T-helper 17 cell (primary cell): ENCODE measurements at regions not wholly inside any gene's neighbourhood (a gene's known extent, or its start where the extent isn't known, plus 50 kb on each side); places are given as distances from the start of the nearest gene placed in this dataset.
"Not testable (repeated sequence)": the region's sequence is repeated elsewhere in the genome, so short reads cannot be mapped to it uniquely, and the experiment has no call there.

Experiments
- ATAC-seq: fragments of 150-1000 bp; cut with Tn5 transposase; 2 replicates; pipeline ENCODE4 v1.10.0; 2021; ENCODE audit warnings: mild to moderate bottlenecking, moderate library complexity
- DNase-seq, 3 donors: peaks; one replicate each; pipeline versions ENCODE4 v3.0.0 to v3.0.0-alpha.2; 2020 to 2021
- H3K9me3 ChIP-seq: one replicate; pipeline ENCODE4 v1.7.0; 2013; ENCODE audit warnings: low read length, mild to moderate bottlenecking; ENCODE audit not compliant: control insufficient read depth, poor library complexity, severe bottlenecking
- H3K27ac Mint-ChIP-seq: one replicate; pipeline ENCODE4 v1.8.0; 2022; ENCODE audit warnings: mild to moderate bottlenecking, moderate library complexity, mixed read lengths
- H3K27me3 Mint-ChIP-seq: one replicate; pipeline ENCODE4 v1.8.0; 2022; ENCODE audit warnings: mixed read lengths
- H3K36me3 Mint-ChIP-seq: one replicate; pipeline ENCODE4 v1.8.0; 2022; ENCODE audit warnings: low read depth, mixed read lengths
- H3K4me1 Mint-ChIP-seq: one replicate; pipeline ENCODE4 v1.8.0; 2022; ENCODE audit warnings: mild to moderate bottlenecking, mixed read lengths
- H3K4me3 Mint-ChIP-seq: one replicate; pipeline ENCODE4 v1.8.0; 2022; ENCODE audit warnings: mild to moderate bottlenecking, moderate library complexity, mixed read lengths

DNA sequence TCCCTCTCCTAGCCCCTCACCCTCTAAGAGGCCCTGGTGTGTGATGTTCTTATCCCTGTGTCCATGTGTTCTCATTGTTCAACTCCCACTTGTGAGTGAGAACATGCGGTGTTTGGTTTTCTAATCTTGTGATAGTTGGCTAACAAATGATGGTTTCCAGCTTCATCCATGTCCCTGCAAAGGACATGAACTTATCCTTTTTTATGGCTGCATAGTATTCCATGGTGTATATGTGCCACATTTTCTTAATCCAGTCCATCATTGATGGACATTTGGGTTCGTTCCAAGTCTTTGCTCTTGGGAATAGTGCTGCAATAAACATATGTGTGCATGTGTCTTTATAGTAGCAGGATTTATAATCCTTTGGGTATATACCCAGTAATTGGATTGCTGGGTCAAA lies 353.2 kb upstream of the EDA2R start:
- not testable (repeated sequence) for H3K4me3 Mint-ChIP-seq, DNase-seq, H3K36me3 Mint-ChIP-seq, H3K27me3 Mint-ChIP-seq, H3K27ac Mint-ChIP-seq, H3K9me3 ChIP-seq, ATAC-seq, H3K4me1 Mint-ChIP-seq

DNA sequence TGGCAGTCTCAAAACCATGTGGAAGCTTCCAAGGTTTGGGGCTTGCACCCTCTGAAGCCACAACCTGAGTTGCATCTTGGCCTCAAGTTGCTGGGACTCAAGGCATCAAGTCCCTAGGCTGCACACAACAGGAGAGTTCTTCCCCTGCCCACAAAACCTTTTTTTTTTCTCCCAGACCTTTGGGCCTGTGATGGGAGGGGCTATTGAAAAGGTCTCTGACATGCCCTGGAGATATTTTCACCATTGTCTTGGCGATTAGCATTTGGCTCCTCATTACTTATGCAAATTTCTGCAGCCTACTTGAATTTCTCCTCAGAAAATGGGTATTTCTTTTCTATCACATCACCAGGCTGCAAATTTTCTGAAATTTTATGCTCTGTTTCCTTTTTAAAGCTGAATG lies 349.5 kb upstream of the EDA2R start:
- no peak for DNase-seq
- H3K9me3 ChIP-seq, result no peaks in the 10 kb centered on the region
- Mint-ChIP-seq H3K36me3 (no peaks in the 10 kb centered on the region), H3K4me3 (no peak overlapping the region), H3K4me1 (no peaks in the 10 kb centered on the region), H3K27ac (no peak overlapping the region), H3K27me3 (no peaks in the 10 kb centered on the region)
- ATAC-seq, result no peak

DNA sequence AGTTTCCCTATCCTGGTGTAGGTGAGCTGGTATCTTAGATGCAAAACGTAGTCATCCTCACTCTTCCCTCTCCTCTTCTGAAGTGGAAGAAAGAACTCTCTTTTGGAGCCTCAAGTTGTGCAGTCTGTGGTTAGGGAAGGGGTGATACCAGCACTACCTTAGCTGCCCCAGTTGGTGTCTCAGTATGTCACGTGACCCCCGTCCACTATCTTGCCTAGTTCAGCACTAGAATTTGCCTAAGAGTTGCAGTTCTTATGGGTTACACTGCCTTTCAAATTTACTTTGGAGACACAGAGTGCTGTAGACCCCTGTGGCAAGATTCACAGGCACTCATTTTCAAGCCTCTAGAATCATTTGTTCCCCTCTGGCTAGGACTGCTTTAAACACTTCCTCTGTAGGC lies 322.8 kb upstream of the EDA2R start:
- Mint-ChIP-seq H3K27me3 (no peaks in the 10 kb centered on the region), H3K36me3 (no peaks in the 10 kb centered on the region), H3K27ac (no peak overlapping the region), H3K4me1 (no peaks in the 10 kb centered on the region), H3K4me3 (no peak overlapping the region)
- H3K9me3 ChIP-seq, result no peaks in the 10 kb centered on the region
- DNase-seq (no peak), ATAC-seq (no peak)

DNA sequence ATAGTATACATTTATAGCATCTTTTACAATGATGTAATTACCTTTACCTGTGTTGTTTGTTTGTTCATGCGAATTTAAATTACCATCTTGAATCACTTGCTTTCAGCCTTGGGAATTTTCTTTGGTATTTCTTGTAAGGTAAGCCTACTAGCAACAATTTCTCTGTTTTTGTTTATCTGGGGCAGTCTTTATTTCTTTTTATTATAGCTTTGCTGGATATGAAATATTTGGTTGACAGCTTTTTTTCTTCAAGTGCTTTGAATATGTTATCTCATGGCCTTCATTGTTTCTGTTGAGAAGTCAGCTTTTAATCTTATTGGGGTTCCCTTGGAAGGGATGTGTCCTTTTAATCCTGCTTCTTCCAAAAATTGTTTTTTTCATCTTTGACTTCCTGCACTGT lies 292.8 kb upstream of the EDA2R start:
- no peak overlapping the region for H3K27ac Mint-ChIP-seq
- H3K36me3 Mint-ChIP-seq, result no peaks in the 10 kb centered on the region
- H3K9me3 ChIP-seq, result no peaks in the 10 kb centered on the region
- H3K27me3 Mint-ChIP-seq, result no peaks in the 10 kb centered on the region
- DNase-seq, result no peak
- ATAC-seq, result no peak
- no peak overlapping the region for H3K4me3 Mint-ChIP-seq
- H3K4me1 Mint-ChIP-seq, result no peaks in the 10 kb centered on the region

DNA sequence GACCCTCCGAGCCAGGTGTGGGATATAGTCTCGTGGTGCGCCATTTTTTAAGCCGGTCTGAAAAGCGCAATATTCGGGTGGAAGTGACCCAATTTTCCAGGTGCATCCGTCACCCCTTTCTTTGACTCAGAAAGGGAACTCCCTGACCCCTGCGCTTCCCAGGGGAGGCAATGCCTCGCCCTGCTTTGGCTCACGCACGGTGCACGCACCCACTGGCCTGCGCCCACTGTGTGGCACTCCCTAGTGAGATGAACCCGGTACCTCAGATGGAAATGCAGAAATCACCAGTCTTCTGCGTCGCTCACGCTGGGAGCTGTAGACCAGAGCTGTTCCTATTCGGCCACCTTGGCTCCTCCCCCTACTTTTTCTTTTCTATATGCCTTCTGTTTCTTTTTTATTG lies 291.6 kb upstream of the EDA2R start:
- H3K4me1 Mint-ChIP-seq, result not testable (repeated sequence)

DNA sequence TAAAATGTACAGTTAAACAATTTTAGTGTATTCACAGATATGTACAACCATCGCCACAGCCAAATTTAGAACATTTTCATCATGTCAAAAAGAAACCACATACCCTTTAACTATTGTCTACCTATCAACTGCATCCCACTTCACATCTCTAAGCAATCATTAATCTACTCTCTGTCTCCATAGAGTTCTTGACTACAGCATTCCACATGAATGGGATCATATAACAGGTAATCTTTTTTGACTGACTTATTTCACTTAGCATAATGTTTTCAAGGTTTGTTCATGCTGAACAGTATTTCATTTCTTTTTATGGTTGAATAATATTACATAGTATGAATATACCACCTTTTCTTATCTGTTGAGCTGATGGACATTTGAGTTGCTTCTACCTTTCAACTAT lies 281.4 kb upstream of the EDA2R start:
- no peak for ATAC-seq
- Mint-ChIP-seq H3K27me3 (no peaks in the 10 kb centered on the region), H3K36me3 (no peaks in the 10 kb centered on the region), H3K27ac (no peak overlapping the region), H3K4me3 (no peak overlapping the region), H3K4me1 (no peaks in the 10 kb centered on the region)
- DNase-seq, result no peak
- H3K9me3 ChIP-seq, result no peaks in the 10 kb centered on the region

More for the DNA sequence above, 291.6 kb upstream of the EDA2R start:
- ATAC-seq, H3K4me3 Mint-ChIP-seq, H3K27ac Mint-ChIP-seq, H3K27me3 Mint-ChIP-seq, H3K36me3 Mint-ChIP-seq, DNase-seq, H3K9me3 ChIP-seq: not testable (repeated sequence)

DNA sequence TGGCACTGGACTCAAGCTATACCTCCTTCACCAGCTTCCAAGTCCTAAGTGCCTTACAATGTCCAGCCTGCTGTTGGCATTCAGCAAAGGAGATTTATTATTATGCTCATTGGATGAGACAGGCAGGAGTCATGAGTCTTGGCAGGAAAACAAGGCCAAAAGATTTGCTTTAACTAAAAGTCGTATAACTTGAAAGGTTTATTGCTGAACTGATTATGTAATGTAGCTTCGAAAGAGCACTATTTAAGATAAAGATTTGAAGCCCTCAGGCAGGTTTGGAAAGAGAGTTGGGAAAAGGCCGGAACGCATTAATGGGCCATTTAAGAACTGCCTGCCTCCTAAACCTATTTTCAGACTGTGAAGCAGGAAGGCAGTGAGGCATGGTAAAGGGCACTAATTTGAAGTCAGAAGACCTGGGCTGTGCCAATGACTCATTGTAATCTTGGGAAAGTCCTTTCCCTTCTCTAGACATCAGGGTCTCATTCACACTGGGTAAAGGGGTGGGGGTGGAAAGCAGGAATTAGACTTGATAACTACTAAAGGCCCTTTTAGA lies 280.5 kb upstream of the EDA2R start:
- Mint-ChIP-seq H3K27me3 (no peaks in the 10 kb centered on the region), H3K36me3 (no peaks in the 10 kb centered on the region), H3K4me1 (no peaks in the 10 kb centered on the region), H3K4me3 (no peak overlapping the region), H3K27ac (no peak overlapping the region)
- no peaks in the 10 kb centered on the region for H3K9me3 ChIP-seq
- no peak for ATAC-seq
- DNase-seq, result no peak

DNA sequence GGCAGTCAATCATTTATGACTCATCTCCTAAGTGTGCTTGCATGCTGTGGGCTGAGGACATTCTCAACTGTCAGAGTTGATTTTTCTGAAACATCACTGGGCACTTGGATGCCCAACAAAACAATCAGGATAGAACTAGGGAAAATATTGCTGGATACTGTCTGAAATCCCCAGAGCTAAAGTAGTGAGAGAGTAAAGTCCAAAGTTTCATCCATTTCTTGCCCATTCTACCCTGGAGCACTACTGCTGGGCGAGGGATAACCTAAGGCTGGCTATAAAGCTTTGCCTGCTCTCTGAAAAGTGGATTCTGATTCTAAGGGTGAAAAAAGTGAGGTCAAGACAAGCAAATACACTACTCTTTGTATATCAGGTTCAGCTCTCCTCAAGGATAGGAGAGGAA lies 279.6 kb upstream of the EDA2R start:
- DNase-seq, result no peak
- no peak overlapping the region for H3K27ac Mint-ChIP-seq
- H3K9me3 ChIP-seq, result no peaks in the 10 kb centered on the region
- H3K27me3 Mint-ChIP-seq, result no peaks in the 10 kb centered on the region
- H3K4me3 Mint-ChIP-seq, result no peak overlapping the region
- H3K36me3 Mint-ChIP-seq, result no peaks in the 10 kb centered on the region
- H3K4me1 Mint-ChIP-seq, result no peaks in the 10 kb centered on the region
- no peak for ATAC-seq

DNA sequence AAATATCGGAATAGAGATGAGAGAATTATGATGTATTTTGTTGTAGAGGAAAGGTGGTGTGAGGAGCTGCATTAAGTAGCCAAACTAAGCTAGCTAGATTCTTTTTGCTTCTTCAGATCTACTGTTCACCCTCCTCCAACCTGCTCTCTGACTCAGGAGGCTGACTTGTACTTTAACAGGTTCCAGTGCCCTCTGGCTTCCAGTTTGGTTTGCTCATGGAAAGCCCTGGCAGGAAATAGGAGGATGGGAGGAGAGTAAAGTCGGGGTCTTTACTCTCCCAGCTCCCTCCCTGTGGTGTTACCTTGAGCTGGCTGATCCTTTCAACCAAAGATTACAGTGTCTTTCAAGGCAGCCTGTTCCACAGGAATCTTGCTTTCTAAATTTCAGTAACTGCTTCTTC lies 277.0 kb upstream of the EDA2R start:
- DNase-seq (no peak), ATAC-seq (no peak)
- H3K36me3 Mint-ChIP-seq, result no peaks in the 10 kb centered on the region
- H3K9me3 ChIP-seq, result no peaks in the 10 kb centered on the region
- no peak overlapping the region for H3K4me3 Mint-ChIP-seq
- H3K27me3 Mint-ChIP-seq, result no peaks in the 10 kb centered on the region
- H3K4me1 Mint-ChIP-seq, result no peaks in the 10 kb centered on the region
- H3K27ac Mint-ChIP-seq, result no peak overlapping the region

DNA sequence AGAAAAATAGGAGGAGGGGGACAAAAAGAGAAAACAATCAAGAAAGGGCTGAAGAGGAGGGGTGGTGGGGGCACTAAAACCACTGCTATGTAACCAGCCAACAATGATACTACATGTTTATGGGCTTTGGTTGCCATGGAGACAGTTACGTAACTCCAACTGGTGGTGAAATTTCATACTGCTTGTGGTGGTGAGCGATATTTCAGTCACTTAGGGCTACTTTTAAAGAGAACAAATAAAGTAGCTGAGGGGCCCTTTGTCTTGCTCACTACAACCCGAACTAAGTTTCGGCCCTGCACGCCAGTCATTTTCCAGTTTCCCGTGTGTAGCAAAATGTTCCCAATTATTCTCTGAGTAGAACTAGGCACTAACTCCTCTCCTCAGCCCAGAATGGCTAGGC lies 275.2 kb upstream of the EDA2R start:
- no peak for DNase-seq

DNA sequence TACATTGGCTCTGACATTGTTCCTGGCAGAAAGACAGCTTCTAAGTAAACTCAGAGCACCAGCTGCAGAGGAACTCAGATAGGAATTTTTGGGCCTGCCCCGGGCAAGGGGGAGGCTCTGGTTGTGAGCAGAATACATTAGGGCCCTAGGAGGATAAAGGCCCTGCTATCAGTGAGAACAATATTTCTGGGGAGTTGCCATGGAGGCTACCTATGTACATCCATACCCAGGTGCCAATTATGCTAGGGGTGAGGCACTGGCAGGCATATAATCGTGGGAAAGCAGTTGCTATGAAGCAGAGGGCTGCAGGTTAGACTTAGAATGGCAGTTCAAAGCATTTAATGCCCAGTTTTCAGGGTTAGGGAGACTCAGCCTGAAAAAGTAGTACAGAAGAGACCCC lies 273.5 kb upstream of the EDA2R start:
- H3K9me3 ChIP-seq, result no peaks in the 10 kb centered on the region
- H3K27me3 Mint-ChIP-seq, result no peaks in the 10 kb centered on the region
- no peak overlapping the region for H3K27ac Mint-ChIP-seq
- no peaks in the 10 kb centered on the region for H3K4me1 Mint-ChIP-seq
- DNase-seq (no peak), ATAC-seq (no peak)
- H3K36me3 Mint-ChIP-seq, result no peaks in the 10 kb centered on the region
- no peak overlapping the region for H3K4me3 Mint-ChIP-seq

More for the DNA sequence above, 275.2 kb upstream of the EDA2R start:
- Mint-ChIP-seq H3K36me3 (no peaks in the 10 kb centered on the region), H3K27ac (no peak overlapping the region), H3K4me3 (no peak overlapping the region), H3K27me3 (no peaks in the 10 kb centered on the region), H3K4me1 (no peaks in the 10 kb centered on the region)
- ATAC-seq, result no peak
- no peaks in the 10 kb centered on the region for H3K9me3 ChIP-seq

DNA sequence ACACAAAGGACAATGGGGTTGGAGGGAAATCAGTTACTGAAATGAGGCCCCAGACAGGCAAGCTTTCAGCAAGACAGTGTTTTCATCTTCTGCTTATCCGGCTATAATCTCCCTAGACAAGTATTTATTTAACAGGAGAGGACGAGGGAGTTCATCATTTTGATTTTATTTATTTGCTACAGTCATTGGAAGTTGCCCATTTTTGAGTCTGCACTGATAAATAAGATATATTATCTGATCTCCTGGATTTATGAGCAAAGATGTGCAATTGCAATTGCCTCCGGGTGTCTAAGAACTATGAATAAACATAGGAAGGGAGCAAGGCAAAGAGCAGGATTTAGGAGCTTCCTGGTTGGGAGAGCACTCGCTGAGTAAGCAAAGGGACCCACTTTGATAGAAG lies 263.2 kb upstream of the EDA2R start:
- no peak overlapping the region for H3K27ac Mint-ChIP-seq
- H3K4me1 Mint-ChIP-seq, result no peaks in the 10 kb centered on the region
- H3K36me3 Mint-ChIP-seq, result no peaks in the 10 kb centered on the region
- no peak overlapping the region for H3K4me3 Mint-ChIP-seq
- H3K9me3 ChIP-seq, result no peaks in the 10 kb centered on the region
- H3K27me3 Mint-ChIP-seq, result no peaks in the 10 kb centered on the region
- ATAC-seq, result no peak
- no peak for DNase-seq

DNA sequence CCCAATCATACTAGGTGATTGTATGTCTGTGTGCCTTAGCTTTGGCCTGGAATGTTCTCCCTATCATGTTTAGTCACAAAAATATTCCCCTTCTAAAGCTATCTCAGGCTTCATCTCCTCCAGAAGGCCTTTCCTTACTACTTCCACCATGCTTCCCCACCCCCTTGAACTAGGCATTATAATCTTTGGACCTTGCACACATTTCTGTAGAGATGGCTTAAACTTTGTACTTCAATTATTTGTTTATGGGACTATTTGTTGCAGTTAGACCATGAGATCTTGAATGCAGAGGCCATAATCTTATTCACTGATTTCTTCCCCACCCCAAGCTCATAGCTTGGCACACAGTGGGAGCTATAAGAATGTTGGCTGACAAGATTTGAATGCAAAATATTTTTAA lies 262.0 kb upstream of the EDA2R start:
- no peaks in the 10 kb centered on the region for H3K36me3 Mint-ChIP-seq
- no peaks in the 10 kb centered on the region for H3K4me1 Mint-ChIP-seq
- no peaks in the 10 kb centered on the region for H3K9me3 ChIP-seq
- H3K4me3 Mint-ChIP-seq, result no peak overlapping the region
- ATAC-seq (no peak), DNase-seq (no peak)
- no peaks in the 10 kb centered on the region for H3K27me3 Mint-ChIP-seq
- H3K27ac Mint-ChIP-seq, result no peak overlapping the region

DNA sequence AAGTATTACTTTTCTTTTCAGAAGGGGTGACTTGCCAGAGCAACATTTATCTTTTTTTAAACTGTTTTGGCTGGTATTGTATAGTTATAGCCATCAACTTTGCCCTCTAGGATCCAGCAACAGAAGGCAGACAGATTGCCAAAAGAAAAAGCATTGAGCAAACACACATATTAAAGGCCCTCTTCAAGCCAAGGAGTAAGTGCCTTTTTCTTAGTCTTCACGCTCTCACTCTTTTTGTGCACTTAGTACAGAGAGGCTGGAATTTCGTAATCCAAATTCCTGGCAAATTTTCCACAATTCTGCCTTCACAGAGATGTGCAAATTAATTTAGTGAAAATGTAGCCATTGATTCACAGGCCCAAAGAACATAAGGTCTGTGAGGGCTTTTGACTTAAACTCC lies 253.1 kb upstream of the EDA2R start:
- H3K9me3 ChIP-seq, result no peaks in the 10 kb centered on the region
- Mint-ChIP-seq H3K36me3 (no peaks in the 10 kb centered on the region), H3K27ac (no peak overlapping the region), H3K27me3 (no peaks in the 10 kb centered on the region), H3K4me1 (no peaks in the 10 kb centered on the region), H3K4me3 (no peak overlapping the region)
- DNase-seq (no peak), ATAC-seq (no peak)

DNA sequence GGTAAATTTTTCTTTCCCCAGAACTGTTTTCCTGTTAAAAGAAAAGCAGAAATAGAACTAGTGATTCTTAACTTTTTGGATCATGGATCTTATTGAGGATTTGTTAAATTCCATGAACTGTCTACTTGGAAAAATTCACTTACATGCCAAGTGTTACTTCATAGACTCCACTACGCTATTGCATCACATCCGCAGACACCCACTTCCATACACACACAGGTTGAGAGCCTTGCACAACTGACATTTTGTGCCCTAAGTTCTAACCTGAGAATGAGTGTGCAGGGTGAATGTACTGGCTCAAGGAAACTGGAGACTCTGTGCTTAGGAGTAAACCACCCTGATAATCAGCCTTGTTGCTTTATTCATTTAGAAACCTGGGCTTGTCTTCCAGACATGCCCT lies 250.5 kb upstream of the EDA2R start:
- no peak for DNase-seq
- H3K27ac Mint-ChIP-seq, result no peak overlapping the region
- H3K4me1 Mint-ChIP-seq, result no peaks in the 10 kb centered on the region
- H3K9me3 ChIP-seq, result no peaks in the 10 kb centered on the region
- ATAC-seq, result no peak
- H3K4me3 Mint-ChIP-seq, result no peak overlapping the region
- H3K36me3 Mint-ChIP-seq, result no peaks in the 10 kb centered on the region
- no peaks in the 10 kb centered on the region for H3K27me3 Mint-ChIP-seq
